ENCODE measurements at regions not wholly inside any gene's neighbourhood (a gene's known extent, or its start where the extent isn't known, plus 50 kb on each side); places are given as distances from the start of the nearest gene placed in this dataset.
A peak's percentile ranks its signal among the peaks of the same experiment; 100 is the strongest.

- peak; percentile 6 for DNase-seq (ENCODE audit: unreplicated experiment)
- TF ChIP-seq, protein P1, sequence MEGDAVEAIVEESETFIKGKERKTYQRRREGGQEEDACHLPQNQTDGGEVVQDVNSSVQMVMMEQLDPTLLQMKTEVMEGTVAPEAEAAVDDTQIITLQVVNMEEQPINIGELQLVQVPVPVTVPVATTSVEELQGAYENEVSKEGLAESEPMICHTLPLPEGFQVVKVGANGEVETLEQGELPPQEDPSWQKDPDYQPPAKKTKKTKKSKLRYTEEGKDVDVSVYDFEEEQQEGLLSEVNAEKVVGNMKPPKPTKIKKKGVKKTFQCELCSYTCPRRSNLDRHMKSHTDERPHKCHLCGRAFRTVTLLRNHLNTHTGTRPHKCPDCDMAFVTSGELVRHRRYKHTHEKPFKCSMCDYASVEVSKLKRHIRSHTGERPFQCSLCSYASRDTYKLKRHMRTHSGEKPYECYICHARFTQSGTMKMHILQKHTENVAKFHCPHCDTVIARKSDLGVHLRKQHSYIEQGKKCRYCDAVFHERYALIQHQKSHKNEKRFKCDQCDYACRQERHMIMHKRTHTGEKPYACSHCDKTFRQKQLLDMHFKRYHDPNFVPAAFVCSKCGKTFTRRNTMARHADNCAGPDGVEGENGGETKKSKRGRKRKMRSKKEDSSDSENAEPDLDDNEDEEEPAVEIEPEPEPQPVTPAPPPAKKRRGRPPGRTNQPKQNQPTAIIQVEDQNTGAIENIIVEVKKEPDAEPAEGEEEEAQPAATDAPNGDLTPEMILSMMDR (IDR thresholded peaks at IDR 0.05; ENCODE audit: unreplicated experiment) = no peak
- ChIA-PET POLR2A (no interaction called here), CTCF (interaction anchor here (0.6 kb wide), 1 partner anchor 114 kb away, joined by 3 read pairs; no protein-coding TSS in a partner anchor)
- Mint-ChIP-seq H3K9me3 (ENCODE audit: unreplicated experiment) (no peaks in the 10 kb centered on the region), H3K27ac (ENCODE audit: low read depth, unreplicated experiment) (no peak overlapping the region), H3K4me3 (ENCODE audit: unreplicated experiment) (no peak overlapping the region), H3K4me1 (ENCODE audit: insufficient read depth, unreplicated experiment) (no peaks in the 10 kb centered on the region), H3K27me3 (ENCODE audit: insufficient read depth, unreplicated experiment) (no peaks in the 10 kb centered on the region), H3K36me3 (ENCODE audit: insufficient read depth, unreplicated experiment) (no peaks in the 10 kb centered on the region)
- BruUV-seq (replicated peaks) = no TSS peak
- intact Hi-C loops (cut with micrococcal nuclease) = no loop called here
Measured at GRCh38 chr15:49752517-49752916, 131.7 kb downstream of the DTWD1 start.

DNA sequence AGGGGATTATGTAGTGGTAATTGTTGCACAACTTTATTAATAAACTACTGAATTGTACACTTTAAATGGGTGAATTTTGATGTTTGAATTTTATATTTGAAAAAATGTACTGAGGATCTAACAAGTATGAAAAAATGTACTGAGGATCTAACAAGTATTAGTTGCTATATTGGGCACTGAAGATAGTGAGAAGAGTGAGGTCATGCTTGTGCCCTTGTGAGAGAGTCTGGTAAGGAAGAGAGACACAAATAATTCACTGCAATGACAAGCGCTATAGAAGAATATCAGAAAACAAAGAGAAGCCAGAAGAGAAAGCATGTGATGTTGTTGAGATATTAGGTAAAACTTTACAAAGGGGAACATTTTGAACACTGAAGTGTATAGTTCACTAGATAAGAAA lies 137.6 kb downstream of the DTWD1 start:
- intact Hi-C loops (cut with micrococcal nuclease) = no loop called here
- ChIA-PET POLR2A (no interaction called here), CTCF (no interaction called here)
- Mint-ChIP-seq H3K27ac (ENCODE audit: low read depth, unreplicated experiment) (no peak overlapping the region), H3K36me3 (ENCODE audit: insufficient read depth, unreplicated experiment) (no peaks in the 10 kb centered on the region), H3K27me3 (ENCODE audit: insufficient read depth, unreplicated experiment) (no peaks in the 10 kb centered on the region), H3K4me1 (ENCODE audit: insufficient read depth, unreplicated experiment) (no peaks in the 10 kb centered on the region), H3K9me3 (ENCODE audit: unreplicated experiment) (peaks cover 34% of the 10 kb centered on the region), H3K4me3 (ENCODE audit: unreplicated experiment) (no peak overlapping the region)
- DNase-seq (ENCODE audit: unreplicated experiment) = no peak
- no TSS peak for BruUV-seq (replicated peaks)
- TF ChIP-seq, protein P1 (IDR thresholded peaks at IDR 0.05; ENCODE audit: unreplicated experiment) = no peak

DNA sequence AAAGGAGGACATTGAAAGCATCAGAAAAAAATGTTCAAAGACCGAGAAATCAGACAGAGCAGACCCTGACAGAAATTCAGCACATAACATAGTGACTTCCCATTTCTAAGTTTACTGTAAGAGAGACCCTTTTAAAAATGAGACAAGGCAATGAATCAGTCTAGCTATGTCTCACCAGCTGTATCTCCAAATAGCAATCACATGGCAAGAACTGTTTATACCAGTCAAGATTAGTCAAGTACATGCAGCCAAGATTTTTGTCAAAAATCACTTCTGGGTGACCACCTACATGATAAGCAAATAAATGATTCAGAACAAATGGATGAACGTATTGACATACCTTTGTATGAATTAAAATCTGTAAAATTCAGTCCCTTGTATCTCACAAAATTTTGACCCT lies 138.0 kb downstream of the DTWD1 start:
- H3K9me3 Mint-ChIP-seq (ENCODE audit: unreplicated experiment) = peaks cover 36% of the 10 kb centered on the region
- intact Hi-C loops (cut with micrococcal nuclease) = no loop called here

DNA sequence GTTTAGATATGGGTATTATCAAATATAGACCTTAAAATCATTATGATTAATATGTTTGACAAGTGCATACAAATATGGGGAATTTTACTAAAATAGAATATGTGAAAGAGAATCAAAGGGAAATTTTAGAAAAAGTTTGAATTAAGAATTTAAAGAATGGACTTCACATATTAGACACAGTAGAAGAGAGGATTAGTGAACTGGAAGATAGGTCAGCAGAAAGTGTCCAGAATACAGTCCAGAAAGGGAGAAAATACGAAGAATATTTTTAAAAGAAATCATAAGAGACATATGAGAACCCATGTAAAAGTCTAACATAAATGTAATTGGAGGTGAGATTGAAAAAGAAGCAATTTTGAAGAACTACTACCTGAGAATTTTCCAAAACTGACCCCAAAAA lies 139.9 kb downstream of the DTWD1 start:
- Mint-ChIP-seq H3K27ac (ENCODE audit: low read depth, unreplicated experiment) (no peak overlapping the region), H3K9me3 (ENCODE audit: unreplicated experiment) (peaks cover 43% of the 10 kb centered on the region), H3K27me3 (ENCODE audit: insufficient read depth, unreplicated experiment) (no peaks in the 10 kb centered on the region), H3K36me3 (ENCODE audit: insufficient read depth, unreplicated experiment) (no peaks in the 10 kb centered on the region), H3K4me3 (ENCODE audit: unreplicated experiment) (no peak overlapping the region), H3K4me1 (ENCODE audit: insufficient read depth, unreplicated experiment) (no peaks in the 10 kb centered on the region)
- ChIA-PET POLR2A (interaction anchor here (1.6 kb wide), 1 partner anchor 14 kb away, joined by 4 read pairs; no protein-coding TSS in a partner anchor), CTCF (no interaction called here)
- intact Hi-C loops (cut with micrococcal nuclease) = no loop called here
- DNase-seq (ENCODE audit: unreplicated experiment) = no peak
- TF ChIP-seq, protein P1 (IDR thresholded peaks at IDR 0.05; ENCODE audit: unreplicated experiment) = no peak
- no TSS peak for BruUV-seq (replicated peaks)

More for the DNA sequence above, 138.0 kb downstream of the DTWD1 start:
- no peak overlapping the region for H3K4me3 Mint-ChIP-seq (ENCODE audit: unreplicated experiment)
- no TSS peak for BruUV-seq (replicated peaks)
- DNase-seq (ENCODE audit: unreplicated experiment) = no peak
- TF ChIP-seq, protein P1 (IDR thresholded peaks at IDR 0.05; ENCODE audit: unreplicated experiment) = no peak
- H3K36me3 Mint-ChIP-seq (ENCODE audit: insufficient read depth, unreplicated experiment) = no peaks in the 10 kb centered on the region
- H3K27ac Mint-ChIP-seq (ENCODE audit: low read depth, unreplicated experiment) = no peak overlapping the region
- H3K4me1 Mint-ChIP-seq (ENCODE audit: insufficient read depth, unreplicated experiment) = no peaks in the 10 kb centered on the region
- H3K27me3 Mint-ChIP-seq (ENCODE audit: insufficient read depth, unreplicated experiment) = no peaks in the 10 kb centered on the region
- ChIA-PET CTCF (no interaction called here), POLR2A (interaction anchor here (1.6 kb wide), 1 partner anchor 12 kb away, joined by 4 read pairs; no protein-coding TSS in a partner anchor)

Measured in MCF 10A (cell line).